Heart left ventricle (tissue), 13 donors: ENCODE measurements at regions not wholly inside any gene's neighbourhood (a gene's known extent, or its start where the extent isn't known, plus 50 kb on each side); places are given as distances from the start of the nearest gene placed in this dataset.

Experiments
- CTCF ChIP-seq, 12 donors: fragments of 200-600 bp; sonication (generic) in 4 of 12; IDR thresholded peaks; one replicate each; pipeline versions ENCODE4 v1.5.0 to v1.8.0; 2018 to 2022; ENCODE audit warnings: antibody characterized with exemption in 12 of 12, mild to moderate bottlenecking in 5 of 12
- POLR2A ChIP-seq, 2 donors: fragments of 450-650 bp; IDR thresholded peaks; one replicate each; pipeline ENCODE4 v1.6.1; 2017; ENCODE audit warnings: antibody characterized with exemption in 2 of 2, mild to moderate bottlenecking in 2 of 2, moderate library complexity in 2 of 2
- donor health status: ischemic (EF 13 %, LVEDD 7.1; RV severe dilation, severe dysfunction).
- donor health status: DM: no; HTN: yes; CAD: no.
- donor health status: DM: no; HTN: no; CAD: no.
- donor health status: ischemic (EF 25% LVEDD 6.9; RV normal size, moderate dysfunction).
- donor health status: ischemic (EF 25% LVEDD 5.7; RV mildly dilated, moderate dysfunction).
- donor health status: ischemic (EF 35%, LVEDD 5.7; RV mildly dilated, moderate dysfunction).
- donor health status: nonischemic (EF 11% LVEDD 7.7; RV severe dilation, severe dysfunction).
- donor health status: DM: yes; HTN: yes; CAD: no.
- donor health status: PGD.
- donor health status: ischemic (EF 29% LVEDD 5.4; RV normal size, mild dysfunction).
- donor health status: nonischemic (EF 23%, LVEDD 6.1; RV moderate dilation, normal function).

- TF ChIP-seq CTCF (IDR thresholded peaks at IDR 0.05) (no peak), POLR2A (IDR thresholded peaks at IDR 0.05) (no peak)
Measured at GRCh38 chr11:97786961-97787360, 1233.8 kb upstream of the CNTN5 start.
